ENCODE measurements at regions not wholly inside any gene's neighbourhood (a gene's known extent, or its start where the extent isn't known, plus 50 kb on each side); places are given as distances from the start of the nearest gene placed in this dataset.

GRCh38 chr1:106814418-106814817, 242.1 kb upstream of the PRMT6 start:
- no peak for TF ChIP-seq REST (IDR thresholded peaks at IDR 0.05; ENCODE audit: insufficient read depth in 1 of 2, low read depth in 2 of 2, low read length in 2 of 2)
- TF ChIP-seq TAF1 (IDR thresholded peaks at IDR 0.05; ENCODE audit: borderline replicate concordance, insufficient read depth, low read length): no peak
- TF ChIP-seq POLR2AphosphoS5 (IDR thresholded peaks at IDR 0.05; ENCODE audit: low read depth, low read length): no peak
- no peak for TF ChIP-seq FOXP2 (optimal IDR thresholded peaks at IDR 0.05; ENCODE audit: borderline replicate concordance, extremely low read depth, extremely low read length, insufficient read depth)
- no peak for TF ChIP-seq SIN3A (IDR thresholded peaks at IDR 0.05; ENCODE audit: borderline replicate concordance, insufficient read depth, low read length)

- TF ChIP-seq REST (IDR thresholded peaks at IDR 0.05; ENCODE audit: insufficient read depth in 1 of 2, low read depth in 2 of 2, low read length in 2 of 2) (no peak), TAF1 (IDR thresholded peaks at IDR 0.05; ENCODE audit: borderline replicate concordance, insufficient read depth, low read length) (no peak), POLR2AphosphoS5 (IDR thresholded peaks at IDR 0.05; ENCODE audit: low read depth, low read length) (no peak), FOXP2 (optimal IDR thresholded peaks at IDR 0.05; ENCODE audit: borderline replicate concordance, extremely low read depth, extremely low read length, insufficient read depth) (no peak), SIN3A (IDR thresholded peaks at IDR 0.05; ENCODE audit: borderline replicate concordance, insufficient read depth, low read length) (no peak)
These were observed 238.9 kb upstream of the PRMT6 start for GRCh38 chr1:106817575-106817974.

GRCh38 chr1:106831511-106831910, 225.0 kb upstream of the PRMT6 start:
- TF ChIP-seq POLR2AphosphoS5 (IDR thresholded peaks at IDR 0.05; ENCODE audit: low read depth, low read length) (no peak), FOXP2 (optimal IDR thresholded peaks at IDR 0.05; ENCODE audit: borderline replicate concordance, extremely low read depth, extremely low read length, insufficient read depth) (no peak)

GRCh38 chr1:106836708-106837107, 219.8 kb upstream of the PRMT6 start:
- TF ChIP-seq FOXP2 (optimal IDR thresholded peaks at IDR 0.05; ENCODE audit: borderline replicate concordance, extremely low read depth, extremely low read length, insufficient read depth) (no peak), POLR2AphosphoS5 (IDR thresholded peaks at IDR 0.05; ENCODE audit: low read depth, low read length) (no peak), REST (IDR thresholded peaks at IDR 0.05; ENCODE audit: insufficient read depth in 1 of 2, low read depth in 2 of 2, low read length in 2 of 2) (no peak), SIN3A (IDR thresholded peaks at IDR 0.05; ENCODE audit: borderline replicate concordance, insufficient read depth, low read length) (no peak), TAF1 (IDR thresholded peaks at IDR 0.05; ENCODE audit: borderline replicate concordance, insufficient read depth, low read length) (no peak)

GRCh38 chr1:106843518-106843917, 213.0 kb upstream of the PRMT6 start:
- no peak for TF ChIP-seq SIN3A (IDR thresholded peaks at IDR 0.05; ENCODE audit: borderline replicate concordance, insufficient read depth, low read length)
- no peak for TF ChIP-seq POLR2AphosphoS5 (IDR thresholded peaks at IDR 0.05; ENCODE audit: low read depth, low read length)
- no peak for TF ChIP-seq TAF1 (IDR thresholded peaks at IDR 0.05; ENCODE audit: borderline replicate concordance, insufficient read depth, low read length)
- TF ChIP-seq REST (IDR thresholded peaks at IDR 0.05; ENCODE audit: insufficient read depth in 1 of 2, low read depth in 2 of 2, low read length in 2 of 2): no peak
- no peak for TF ChIP-seq FOXP2 (optimal IDR thresholded peaks at IDR 0.05; ENCODE audit: borderline replicate concordance, extremely low read depth, extremely low read length, insufficient read depth)
